Mesodermal cell (in vitro differentiated cells): ENCODE measurements at regions not wholly inside any gene's neighbourhood (a gene's known extent, or its start where the extent isn't known, plus 50 kb on each side); places are given as distances from the start of the nearest gene placed in this dataset.
"Not testable (repeated sequence)": the region's sequence is repeated elsewhere in the genome, so short reads cannot be mapped to it uniquely, and the experiment has no call there.

Source experiments
- H3K27ac ChIP-seq: 2 replicates; pipeline ENCODE4 v1.7.0; 2013; ENCODE audit warnings: mild to moderate bottlenecking, low read depth, low read length, moderate library complexity; ENCODE audit not compliant: severe bottlenecking
- H3K36me3 ChIP-seq: 2 replicates; pipeline ENCODE4 v1.7.1; 2013; ENCODE audit warnings: mild to moderate bottlenecking, low read length, moderate library complexity; ENCODE audit not compliant: control insufficient read depth, insufficient read depth
- H3K4me1 ChIP-seq: one replicate; pipeline ENCODE4 v1.7.1; 2013; ENCODE audit warnings: mild to moderate bottlenecking, low read length; ENCODE audit not compliant: insufficient read depth, control insufficient read depth, poor library complexity, severe bottlenecking
- H3K4me3 ChIP-seq: 2 replicates; pipeline ENCODE4 v1.7.0; 2013; ENCODE audit warnings: low read length, control low read depth, mild to moderate bottlenecking; ENCODE audit not compliant: insufficient read depth, poor library complexity, severe bottlenecking; ENCODE audit errors: extremely low read depth
- H3K9me3 ChIP-seq: 2 replicates; pipeline ENCODE4 v1.7.1; 2013; ENCODE audit warnings: mild to moderate bottlenecking, low read length, moderate library complexity; ENCODE audit not compliant: control insufficient read depth
- WGBS, 2 experiments: methylation state at CpG; one replicate each; pipeline ENCODE4 v1.1.5; 2013; ENCODE audit warnings: missing lambda C conversion rate in 2 of 2; ENCODE audit not compliant: insufficient coverage in 2 of 2; 5-methylcytosine and 5-hydroxymethylcytosine counted together

DNA sequence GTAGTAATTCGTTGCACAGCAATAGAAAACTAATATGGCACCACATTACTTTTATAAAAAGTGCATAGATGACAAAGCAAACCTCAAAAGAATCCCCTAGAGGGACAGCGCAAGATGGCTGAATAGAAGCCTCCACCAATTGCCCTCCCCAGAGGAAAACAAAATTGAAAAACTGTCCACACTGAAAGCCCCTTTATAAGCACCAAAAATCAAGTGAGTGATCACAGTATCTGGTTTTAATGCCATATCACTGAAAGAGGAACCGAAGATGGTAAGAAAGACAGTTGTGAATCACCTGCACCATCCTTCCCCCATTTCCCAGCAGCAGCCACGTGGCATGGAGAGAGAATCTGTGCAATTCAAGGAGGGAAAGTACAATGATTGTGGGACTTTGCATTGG, 522.2 kb downstream of the GLUD2 start:
- 100% methylated on average over 1 of the region's 4 CpGs; no CpG with 5 or more reads in 1 of the 2 experiments for WGBS, 2 experiments
- Histone ChIP-seq H3K36me3 (no peaks in the 10 kb centered on the region), H3K4me3 (no peak overlapping the region), H3K9me3 (no peaks in the 10 kb centered on the region), H3K4me1 (no peaks in the 10 kb centered on the region), H3K27ac (no peak overlapping the region)

DNA sequence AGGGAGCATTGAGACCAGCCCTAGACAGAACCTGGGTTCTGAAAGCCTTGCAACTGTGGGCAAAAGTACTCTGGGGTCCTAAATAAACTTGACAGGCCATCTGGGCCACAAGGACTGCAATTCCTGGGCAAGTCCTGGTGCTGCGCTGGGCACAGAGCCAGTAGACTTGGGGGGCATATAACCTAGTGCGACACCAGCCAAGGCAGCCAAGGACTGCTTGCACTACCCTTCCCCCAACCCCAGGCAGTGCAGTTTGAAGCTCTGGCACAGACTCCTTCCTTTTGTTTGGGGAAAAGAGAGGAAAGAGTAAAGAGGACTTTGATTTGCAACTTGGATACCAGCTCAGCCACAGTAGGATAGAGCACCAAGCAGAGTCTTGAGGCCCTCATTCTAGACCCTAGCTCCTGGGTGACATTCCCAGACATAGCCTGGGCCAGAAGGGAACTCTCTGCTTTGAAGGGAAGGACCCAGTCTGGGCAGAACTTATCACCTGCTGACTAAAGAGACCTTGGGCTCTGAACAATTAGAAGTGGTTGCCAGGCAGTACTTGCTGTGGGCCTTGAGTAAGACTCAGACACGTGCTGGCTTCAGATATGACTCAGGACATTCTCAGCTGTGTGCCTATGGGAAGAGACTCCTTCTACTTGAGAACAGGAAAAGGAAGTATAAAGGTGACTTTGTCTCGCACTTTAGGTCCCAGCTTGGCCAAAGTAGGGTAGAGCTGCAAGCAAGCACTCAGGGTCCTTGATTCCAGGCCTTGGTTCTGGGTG, 522.8 kb downstream of the GLUD2 start:
- no peaks in the 10 kb centered on the region for H3K36me3 ChIP-seq
- H3K27ac ChIP-seq = no peak overlapping the region
- no peaks in the 10 kb centered on the region for H3K9me3 ChIP-seq
- 80 to 100% methylated on average over 1 to 2 of the region's 4 CpGs for WGBS, 2 experiments
- no peaks in the 10 kb centered on the region for H3K4me1 ChIP-seq
- no peak overlapping the region for H3K4me3 ChIP-seq

DNA sequence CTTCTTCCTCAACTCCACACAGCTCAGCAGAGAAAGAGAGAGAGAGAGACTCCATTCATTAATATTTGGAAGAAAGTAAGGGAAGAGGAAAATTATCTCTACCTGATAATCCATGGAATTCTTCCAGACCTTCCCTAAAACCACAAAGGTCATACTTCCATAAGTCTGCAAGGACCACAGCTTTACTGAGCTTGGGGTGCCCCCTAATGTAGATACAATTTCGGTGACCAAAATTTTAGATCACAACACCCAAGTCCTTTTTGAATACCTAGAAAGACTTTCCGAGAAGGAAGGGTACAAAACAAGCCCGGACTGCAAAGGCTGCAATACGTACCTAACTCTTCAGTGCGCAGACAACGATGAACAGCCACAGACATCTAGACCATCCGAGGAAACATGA, 523.9 kb downstream of the GLUD2 start:
- H3K4me3 ChIP-seq = no peak overlapping the region
- H3K9me3 ChIP-seq = no peaks in the 10 kb centered on the region
- no CpG with 5 or more reads among the region's 7 CpGs for WGBS, 2 experiments

DNA sequence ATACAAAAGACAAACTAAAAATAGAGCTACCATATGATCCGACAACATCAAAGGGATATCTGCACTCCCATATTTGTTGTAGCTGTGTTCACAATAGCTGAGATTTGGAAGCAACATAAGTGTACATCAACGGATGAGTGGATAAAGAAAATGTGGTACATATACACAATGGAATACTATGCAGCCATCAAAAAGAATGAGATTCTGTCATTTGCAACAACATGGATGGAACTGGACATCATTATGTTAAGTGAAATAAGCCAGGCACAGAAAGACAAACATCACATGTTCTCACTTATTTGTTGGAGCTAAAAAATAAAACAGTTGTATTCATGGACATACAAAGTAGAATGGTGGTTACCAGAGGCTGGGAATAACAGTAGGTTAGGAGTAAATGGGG, 527.0 kb downstream of the GLUD2 start:
- WGBS, 2 experiments = no CpG with 5 or more reads among the region's 2 CpGs
- not testable (repeated sequence) for H3K27ac ChIP-seq, H3K36me3 ChIP-seq, H3K4me1 ChIP-seq, H3K4me3 ChIP-seq, H3K9me3 ChIP-seq

More for the DNA sequence above, 523.9 kb downstream of the GLUD2 start:
- H3K36me3 ChIP-seq = no peaks in the 10 kb centered on the region
- H3K27ac ChIP-seq = no peak overlapping the region
- no peaks in the 10 kb centered on the region for H3K4me1 ChIP-seq

DNA sequence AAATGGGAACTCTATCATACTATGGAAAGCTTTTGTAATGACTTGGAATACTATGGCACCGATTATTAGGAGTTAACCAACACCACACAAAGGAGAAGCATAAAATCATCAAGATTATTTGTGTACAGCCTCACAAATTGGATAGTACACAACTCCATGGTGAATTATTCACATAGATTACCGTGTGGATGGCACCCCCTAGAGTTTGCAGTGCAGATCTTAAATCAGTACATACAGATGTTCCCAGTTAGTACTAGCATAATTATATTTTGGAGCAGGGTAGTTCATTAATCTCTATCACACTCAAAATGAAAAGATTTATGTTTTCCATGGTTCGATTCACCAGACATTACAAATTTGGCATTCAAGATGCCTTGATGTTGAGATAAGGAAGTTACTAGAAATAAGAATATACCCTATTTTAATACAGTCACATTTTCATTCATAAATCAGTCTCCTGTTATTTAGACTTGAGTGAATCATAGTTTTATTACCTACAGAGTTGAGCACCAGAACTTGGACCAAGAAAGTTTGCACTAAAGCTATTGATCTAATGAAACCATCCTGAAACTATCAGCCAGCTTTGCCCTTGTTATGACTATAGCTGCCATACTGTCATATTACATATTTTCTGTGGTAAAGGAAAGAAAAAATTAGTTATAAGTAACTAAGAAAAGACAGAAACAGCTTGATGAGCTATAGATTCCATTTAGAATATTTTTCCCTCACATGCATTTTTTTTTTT, 531.8 kb downstream of the GLUD2 start:
- Histone ChIP-seq H3K4me3 (no peak overlapping the region), H3K36me3 (no peaks in the 10 kb centered on the region), H3K4me1 (no peaks in the 10 kb centered on the region), H3K9me3 (no peaks in the 10 kb centered on the region), H3K27ac (no peak overlapping the region)
- no CpG with 5 or more reads among the region's 3 CpGs for WGBS, 2 experiments

DNA sequence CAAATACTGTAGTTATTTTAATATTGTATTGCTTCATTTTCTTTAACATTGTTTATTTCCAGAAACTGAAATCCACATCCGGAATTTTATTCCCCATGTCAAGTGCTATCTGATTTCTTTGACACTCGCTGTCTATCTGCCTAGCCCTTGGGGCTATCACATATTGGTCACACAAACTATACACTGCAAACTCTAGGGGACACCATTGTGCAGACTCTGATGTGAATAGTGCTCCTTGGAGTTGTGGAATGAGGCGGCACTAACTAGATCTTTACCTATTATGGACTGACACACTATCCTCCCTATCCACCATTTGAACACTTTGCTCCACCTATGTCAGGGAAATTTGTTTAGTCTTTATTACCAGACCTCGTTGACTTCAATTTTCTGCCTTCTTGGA, 534.5 kb downstream of the GLUD2 start:
- H3K4me3 ChIP-seq = no peak overlapping the region
- no peaks in the 10 kb centered on the region for H3K9me3 ChIP-seq
- H3K36me3 ChIP-seq = no peaks in the 10 kb centered on the region
- H3K27ac ChIP-seq = no peak overlapping the region
- 80% methylated on average over 1 of the region's 4 CpGs; no CpG with 5 or more reads in 1 of the 2 experiments for WGBS, 2 experiments
- no peaks in the 10 kb centered on the region for H3K4me1 ChIP-seq

DNA sequence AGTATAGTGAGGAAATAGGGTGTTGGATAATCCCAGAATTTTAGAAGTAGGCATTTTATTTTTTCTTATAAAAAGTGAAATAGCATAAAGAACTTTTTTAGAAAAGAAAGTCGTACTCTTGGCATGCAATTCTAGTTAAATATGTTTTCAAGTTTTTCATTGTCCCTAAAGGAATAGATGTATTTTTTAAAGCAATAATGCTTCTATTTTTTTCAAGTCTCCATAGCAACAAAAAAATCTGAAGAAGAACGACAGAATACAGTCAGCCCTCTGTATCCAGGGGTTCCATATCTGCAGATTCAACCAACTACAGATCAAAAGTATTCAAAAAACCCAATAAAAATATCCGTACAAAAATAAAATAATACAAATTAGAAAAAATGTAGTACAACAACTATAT, 538.2 kb downstream of the GLUD2 start:
- H3K27ac ChIP-seq = no peak overlapping the region
- H3K36me3 ChIP-seq = no peaks in the 10 kb centered on the region
- no CpG with 5 or more reads among the region's 3 CpGs for WGBS, 2 experiments

DNA sequence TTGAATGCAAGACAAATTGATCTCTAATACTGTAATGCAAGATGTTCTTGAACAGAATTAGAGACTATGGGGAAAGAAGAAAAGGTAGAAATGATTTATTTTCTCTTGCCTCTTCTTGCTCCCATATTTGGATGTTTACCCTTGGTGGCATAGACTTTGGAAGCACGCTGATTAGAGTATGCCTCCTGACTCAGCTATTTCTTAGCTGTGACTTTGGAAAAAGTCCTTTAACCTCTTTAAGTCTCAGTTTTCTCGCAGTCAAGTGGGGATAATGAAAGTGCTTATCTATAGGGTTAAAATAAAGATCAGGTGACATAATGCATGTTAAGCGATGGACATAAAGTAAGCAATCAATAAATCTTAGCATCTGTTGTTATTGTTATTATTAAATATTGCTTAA, 545.5 kb downstream of the GLUD2 start:
- Histone ChIP-seq H3K9me3 (no peaks in the 10 kb centered on the region), H3K27ac (no peak overlapping the region), H3K36me3 (no peaks in the 10 kb centered on the region), H3K4me3 (no peak overlapping the region), H3K4me1 (no peaks in the 10 kb centered on the region)
- whole genome bisulfite sequencing, 2 experiments = no CpG with 5 or more reads among the region's 3 CpGs

More for the DNA sequence above, 538.2 kb downstream of the GLUD2 start:
- Histone ChIP-seq H3K4me3 (no peak overlapping the region), H3K4me1 (no peaks in the 10 kb centered on the region), H3K9me3 (no peaks in the 10 kb centered on the region)

DNA sequence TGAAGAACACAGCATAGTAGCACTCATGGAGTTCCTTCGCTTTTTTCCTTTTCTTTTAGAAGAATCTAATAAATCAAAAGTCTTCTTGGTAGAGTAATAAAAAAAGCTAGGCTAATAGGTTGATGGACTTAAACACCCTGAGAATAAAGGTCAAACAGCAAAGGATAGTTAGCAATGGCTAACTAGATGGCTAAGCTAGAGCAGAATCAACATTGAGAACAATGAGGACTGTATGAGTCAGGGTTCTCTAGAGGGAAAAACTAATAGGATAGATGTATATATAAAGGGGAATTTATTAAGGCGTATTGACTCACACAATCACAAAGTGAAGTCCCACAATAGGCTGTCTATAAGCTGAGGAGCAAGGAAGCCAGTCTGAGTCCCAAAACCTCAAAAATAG, 550.9 kb downstream of the GLUD2 start:
- H3K36me3 ChIP-seq = no peaks in the 10 kb centered on the region
- H3K27ac ChIP-seq = no peak overlapping the region
- H3K4me3 ChIP-seq = no peak overlapping the region
- no peaks in the 10 kb centered on the region for H3K9me3 ChIP-seq
- WGBS, 2 experiments = no CpG with 5 or more reads among the region's 2 CpGs
- no peaks in the 10 kb centered on the region for H3K4me1 ChIP-seq

DNA sequence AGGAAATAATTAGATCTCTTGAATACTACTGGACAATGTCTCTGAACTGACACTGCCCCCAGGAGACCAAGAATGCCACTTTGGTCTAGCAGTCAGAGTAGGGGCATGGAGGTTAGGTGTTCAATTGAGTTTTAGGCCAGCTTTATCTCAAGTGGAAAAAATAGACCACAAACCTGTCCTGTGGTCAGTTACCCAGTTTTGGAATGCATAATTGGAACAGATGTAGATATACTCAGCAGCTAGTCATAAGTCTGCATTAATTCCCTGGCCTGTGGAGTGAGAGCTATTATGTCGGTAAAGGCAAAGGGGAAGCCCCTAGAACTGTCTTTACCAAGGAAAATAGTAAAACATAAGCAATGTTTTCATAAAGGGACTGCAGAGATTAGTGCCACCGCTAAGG, 587.7 kb downstream of the GLUD2 start:
- Histone ChIP-seq H3K4me3 (no peak overlapping the region), H3K9me3 (no peaks in the 10 kb centered on the region), H3K36me3 (no peaks in the 10 kb centered on the region), H3K27ac (no peak overlapping the region), H3K4me1 (no peaks in the 10 kb centered on the region)
- no CpG with 5 or more reads among the region's 2 CpGs for WGBS, 2 experiments

DNA sequence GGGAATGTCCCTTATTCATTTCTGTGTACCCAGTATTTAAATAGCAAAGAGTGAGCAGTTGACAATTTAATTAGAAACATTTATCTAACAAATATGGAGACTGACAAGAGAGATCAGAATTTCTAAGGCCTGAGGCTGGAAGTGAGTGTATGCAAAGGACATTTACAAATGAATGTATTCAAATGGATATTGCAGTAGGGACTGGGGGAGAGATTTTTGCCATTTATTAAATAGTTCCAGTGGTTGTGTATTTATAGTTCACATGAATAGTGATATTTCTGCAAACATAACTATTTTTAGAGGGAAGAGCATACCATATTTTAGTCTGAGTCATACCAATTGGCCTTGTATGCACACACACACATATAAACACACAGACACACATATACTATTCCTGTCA, 592.4 kb downstream of the GLUD2 start:
- Histone ChIP-seq H3K36me3 (no peaks in the 10 kb centered on the region), H3K27ac (no peak overlapping the region), H3K9me3 (no peaks in the 10 kb centered on the region), H3K4me3 (no peak overlapping the region), H3K4me1 (no peaks in the 10 kb centered on the region)
